Astrocyte of the cerebellum (primary cell): ENCODE measurements at regions not wholly inside any gene's neighbourhood (a gene's known extent, or its start where the extent isn't known, plus 50 kb on each side); places are given as distances from the start of the nearest gene placed in this dataset.

Experiments used
- DNase-seq: peaks from one replicate; pipeline ENCODE4 v3.0.0-alpha.2; 2011; ENCODE audit warnings: low read depth
- H3K4me3 ChIP-seq: 2 replicates; pipeline ENCODE4 v1.5.1; 2011; ENCODE audit warnings: mild to moderate bottlenecking, low read depth, low read length, moderate library complexity
- CTCF ChIP-seq: IDR thresholded peaks from 2 replicates; pipeline ENCODE4 v1.5.1; 2012; ENCODE audit warnings: low read length, low read depth, moderate library complexity, mild to moderate bottlenecking; ENCODE audit errors: missing control alignments
- in situ Hi-C: cut with HindIII; loops from 2 replicates; pipeline ENCODE4 v1.10.0; 2017; ENCODE audit warnings: low sequenced_read_pairs

DNA sequence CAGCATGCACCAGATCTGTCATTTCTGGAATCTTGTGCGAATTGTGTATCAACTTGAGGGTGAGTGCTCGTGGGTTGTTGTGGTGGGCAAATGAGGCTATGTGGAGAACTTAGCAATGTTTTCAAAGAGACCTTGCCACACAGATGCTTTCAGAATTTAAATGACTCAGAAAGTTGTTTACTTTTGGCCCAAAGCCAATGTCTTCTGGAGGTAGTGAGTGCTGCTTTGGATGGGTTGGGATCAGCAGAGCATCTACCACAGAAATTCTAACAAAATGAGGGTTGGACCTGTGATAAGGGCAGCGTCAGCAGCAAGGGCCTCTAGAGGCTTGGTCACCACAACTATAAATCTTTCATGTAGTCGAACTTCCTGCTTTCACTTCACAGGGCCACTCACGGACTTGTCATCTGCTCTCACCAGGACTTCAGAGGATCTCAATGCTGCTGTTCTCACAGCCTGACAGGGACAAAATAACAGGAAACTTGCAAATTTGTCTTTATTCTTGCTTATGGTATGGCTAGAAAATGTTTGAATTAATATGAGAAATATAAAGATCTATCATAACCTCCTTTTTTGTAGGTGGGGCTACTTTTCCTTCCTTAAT, 111.4 kb downstream of the DACT1 start:
- DNase-seq, result peak; percentile 92
- no peak for TF ChIP-seq CTCF
- in situ Hi-C loops, result no loop called here
- no peak overlapping the region for H3K4me3 ChIP-seq

DNA sequence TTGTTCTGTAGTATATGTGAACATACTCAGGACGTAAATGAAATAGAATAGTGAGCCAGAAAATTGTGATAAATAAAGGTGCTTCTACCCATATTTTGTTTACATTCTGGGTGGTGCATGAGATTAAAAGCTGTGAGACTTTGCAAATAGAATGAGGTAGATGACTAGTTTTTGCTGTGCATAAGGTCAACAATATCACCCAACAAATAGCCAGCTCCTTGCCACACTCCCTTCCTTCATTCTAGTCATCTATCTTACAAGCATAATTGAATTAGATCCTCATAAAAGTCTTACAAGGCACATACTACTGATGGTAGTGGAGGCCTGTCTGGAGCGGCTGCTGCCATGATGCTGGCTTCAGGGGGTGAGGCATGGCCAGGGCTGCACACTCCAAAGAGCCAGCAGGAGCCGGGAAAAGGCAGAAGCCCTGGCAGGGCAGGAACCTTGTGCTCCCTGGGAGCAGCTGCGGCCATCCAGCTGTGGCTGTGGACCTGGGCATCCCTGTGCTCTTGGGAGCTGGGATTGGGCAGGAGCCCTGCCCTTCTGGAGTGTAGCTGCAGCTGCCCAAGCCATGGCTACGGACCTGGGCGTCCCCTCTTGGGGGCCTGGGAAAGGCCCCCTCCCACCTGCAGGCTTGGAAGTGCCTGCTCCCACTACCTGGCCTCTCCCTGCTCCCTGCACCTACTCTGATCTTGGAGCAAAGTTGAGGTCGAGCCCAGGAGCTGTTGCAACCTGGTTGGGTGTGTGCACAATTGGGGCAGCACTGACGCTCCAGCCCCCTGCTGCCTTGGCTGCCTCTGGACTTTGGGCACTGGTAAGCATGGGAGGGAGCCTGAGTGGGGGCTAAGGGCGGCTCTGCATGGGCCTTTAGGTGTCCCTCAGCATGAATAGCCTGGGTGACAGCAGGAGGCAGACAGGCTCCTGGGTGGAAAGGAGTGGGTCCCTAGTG, 112.8 kb downstream of the DACT1 start:
- no peak overlapping the region for H3K4me3 ChIP-seq
- no peak for TF ChIP-seq CTCF
- no peak for DNase-seq
- in situ Hi-C loops, result no loop called here

- TF ChIP-seq CTCF, result no peak
- no peak overlapping the region for H3K4me3 ChIP-seq
- in situ Hi-C loops, result no loop called here
- DNase-seq, result no peak
Observed at GRCh38 chr14:58751788-58752187, 114.0 kb downstream of the DACT1 start.

DNA sequence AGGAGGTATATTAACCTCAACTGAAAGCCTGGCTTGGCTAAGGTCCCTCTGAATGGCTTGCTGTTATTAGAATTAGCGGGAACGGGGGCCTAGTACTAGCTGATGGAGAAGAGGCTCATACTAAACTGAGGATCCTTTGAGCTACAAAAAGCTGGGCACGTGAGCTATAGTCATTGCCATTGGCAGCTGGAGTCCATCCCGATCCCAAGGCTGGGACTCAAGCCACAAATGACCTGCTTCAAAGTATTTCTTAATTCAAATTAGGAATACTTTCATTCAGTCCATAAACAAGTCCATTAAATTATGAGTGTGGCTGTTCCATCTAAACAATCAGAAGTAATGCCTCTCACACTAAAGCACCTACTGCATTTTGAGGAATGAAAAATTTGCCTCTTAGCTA, 114.5 kb downstream of the DACT1 start:
- in situ Hi-C loops, result no loop called here
- no peak for TF ChIP-seq CTCF
- no peak overlapping the region for H3K4me3 ChIP-seq
- DNase-seq, result no peak

- in situ Hi-C loops, result no loop called here
- no peak overlapping the region for H3K4me3 ChIP-seq
- TF ChIP-seq CTCF, result no peak
- no peak for DNase-seq
Observed at GRCh38 chr14:58752771-58753201, 115.0 kb downstream of the DACT1 start.

GRCh38 chr14:58755031-58755925, 117.5 kb downstream of the DACT1 start:
- no peak overlapping the region for H3K4me3 ChIP-seq
- TF ChIP-seq CTCF, result no peak
- DNase-seq, result no peak
- in situ Hi-C loops, result no loop called here
